GM19438 (cell line): ENCODE measurements at regions not wholly inside any gene's neighbourhood (a gene's known extent, or its start where the extent isn't known, plus 50 kb on each side); places are given as distances from the start of the nearest gene placed in this dataset.
A peak's percentile ranks its signal among the peaks of the same experiment; 100 is the strongest.
"Not testable (repeated sequence)": the region's sequence is repeated elsewhere in the genome, so short reads cannot be mapped to it uniquely, and the experiment has no call there.

Experiments
- ATAC-seq: cut with Tn5 transposase; IDR thresholded peaks from one replicate; pipeline ENCODE4 v1.9.1; 2021; ENCODE audit warnings: low read depth; ENCODE audit not compliant: unreplicated experiment

DNA sequence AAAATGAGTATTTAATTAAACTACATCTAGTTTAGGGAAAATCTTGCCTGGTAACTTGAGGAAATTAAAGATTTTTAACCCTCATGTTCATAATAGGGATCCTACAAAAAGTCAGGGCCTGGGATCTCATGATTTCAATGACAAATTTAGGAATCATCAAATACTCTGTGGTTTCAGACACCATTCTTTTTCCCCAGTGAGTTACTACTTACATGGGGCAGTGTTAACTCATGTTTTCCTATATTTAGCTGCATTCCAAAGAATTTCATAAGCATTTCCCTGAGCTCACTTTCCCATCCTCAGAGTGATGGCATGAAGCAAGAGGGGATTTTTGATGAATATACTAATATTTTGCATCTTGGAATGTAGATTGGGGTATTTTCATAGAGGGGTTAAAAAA is 321.7 kb downstream of the CENPW start:
- no peak for ATAC-seq

GRCh38 chr6:126662966-126663365 is 323.1 kb downstream of the CENPW start:
- ATAC-seq, result no peak

DNA sequence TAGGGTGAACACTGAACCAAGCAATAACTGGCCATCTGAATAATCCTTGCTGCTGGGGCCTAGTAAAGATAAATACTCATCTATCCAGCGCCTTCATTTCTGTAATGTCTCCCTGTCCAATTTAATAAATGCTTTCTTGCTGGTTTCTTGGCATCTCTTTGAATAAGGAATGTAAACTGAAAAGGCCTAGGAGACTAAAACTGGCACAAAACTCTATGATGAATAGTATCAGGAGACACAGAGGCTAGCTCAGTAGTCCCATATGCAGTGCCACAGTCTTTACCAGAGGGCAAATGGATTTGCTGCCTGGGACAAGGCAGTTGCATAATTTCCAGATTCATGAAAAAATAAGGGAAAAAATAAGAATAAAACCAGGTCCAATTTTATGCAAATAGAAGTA is 324.4 kb downstream of the CENPW start:
- no peak for ATAC-seq

DNA sequence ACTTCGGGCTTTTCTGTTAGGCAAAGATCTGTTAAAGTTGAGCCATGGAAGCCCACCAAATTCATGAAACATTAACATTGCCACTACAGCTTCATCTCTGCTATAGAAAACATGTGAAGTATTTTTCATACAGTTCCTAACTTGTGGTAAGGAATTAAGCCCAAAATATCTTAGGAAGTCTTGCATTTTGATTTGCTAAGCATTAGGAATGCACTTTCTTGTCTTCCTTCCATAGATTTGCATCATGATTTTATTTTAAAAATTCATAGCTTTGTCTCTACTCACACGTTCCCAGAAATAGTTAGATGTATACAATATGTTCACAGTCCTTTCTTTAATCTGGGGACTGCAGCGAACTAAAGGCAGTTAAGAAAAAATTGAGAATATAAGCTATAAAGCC is 325.6 kb downstream of the CENPW start:
- ATAC-seq, result no peak

DNA sequence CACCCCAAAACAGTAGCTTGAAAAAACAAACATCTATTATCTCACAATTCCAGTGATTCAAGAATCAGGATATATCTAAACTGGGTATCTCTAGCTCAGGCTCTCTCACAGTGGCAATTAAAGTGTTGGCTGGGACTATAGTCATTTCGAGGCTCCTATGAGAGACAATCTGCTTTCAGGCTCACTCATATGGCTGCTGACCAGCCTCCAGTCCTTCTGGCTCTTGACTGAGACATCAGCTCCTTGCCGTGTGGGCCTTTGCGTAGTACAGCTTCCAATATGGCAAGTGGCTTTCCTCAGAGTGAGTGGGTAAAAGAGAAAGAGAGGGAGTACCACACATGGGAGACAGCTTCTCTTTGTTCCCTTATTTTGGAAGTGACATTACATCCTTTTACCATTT is 327.2 kb downstream of the CENPW start:
- no peak for ATAC-seq

GRCh38 chr6:126667728-126668127 is 327.8 kb downstream of the CENPW start:
- no peak for ATAC-seq

DNA sequence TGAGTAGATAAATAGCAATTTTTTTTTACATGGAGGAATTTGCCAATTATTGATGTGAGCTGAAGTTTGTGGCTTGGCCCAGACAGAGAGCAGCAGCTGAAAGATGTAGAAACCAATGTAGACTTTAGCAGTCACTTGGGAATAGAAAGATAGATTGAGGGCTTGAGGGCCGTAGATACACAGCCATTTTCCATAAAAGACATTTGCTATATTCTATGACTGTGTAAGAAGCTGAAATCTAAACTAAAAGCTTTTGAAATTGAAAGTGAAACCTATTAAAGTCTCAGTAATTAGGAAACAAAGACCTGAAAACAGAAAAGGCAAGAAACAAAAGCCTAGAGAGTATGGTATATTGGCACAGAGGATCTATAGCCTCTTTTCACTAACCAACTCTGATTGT is 332.7 kb downstream of the CENPW start:
- ATAC-seq, result no peak

DNA sequence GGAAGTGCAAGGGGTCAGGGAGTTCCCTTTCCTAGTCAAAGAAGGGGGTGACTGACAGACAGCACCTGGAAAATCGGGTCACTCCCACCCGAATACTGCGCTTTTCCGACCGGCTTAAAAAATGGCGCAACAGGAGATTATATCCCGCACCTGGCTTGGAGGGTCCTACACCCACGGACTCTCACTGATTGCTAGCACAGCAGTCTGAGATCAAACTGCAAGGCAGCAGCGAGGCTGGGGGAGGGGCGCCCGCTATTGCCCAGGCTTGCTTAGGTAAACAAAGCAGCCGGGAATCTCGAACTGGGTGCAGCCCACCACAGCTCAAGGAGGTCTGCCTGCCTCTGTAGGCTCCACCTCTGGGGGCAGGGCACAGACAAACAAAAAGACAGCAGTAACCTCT is 333.8 kb downstream of the CENPW start:
- not testable (repeated sequence) for ATAC-seq

- no peak for ATAC-seq
Observed at GRCh38 chr6:126682440-126682839, 342.5 kb downstream of the CENPW start.

DNA sequence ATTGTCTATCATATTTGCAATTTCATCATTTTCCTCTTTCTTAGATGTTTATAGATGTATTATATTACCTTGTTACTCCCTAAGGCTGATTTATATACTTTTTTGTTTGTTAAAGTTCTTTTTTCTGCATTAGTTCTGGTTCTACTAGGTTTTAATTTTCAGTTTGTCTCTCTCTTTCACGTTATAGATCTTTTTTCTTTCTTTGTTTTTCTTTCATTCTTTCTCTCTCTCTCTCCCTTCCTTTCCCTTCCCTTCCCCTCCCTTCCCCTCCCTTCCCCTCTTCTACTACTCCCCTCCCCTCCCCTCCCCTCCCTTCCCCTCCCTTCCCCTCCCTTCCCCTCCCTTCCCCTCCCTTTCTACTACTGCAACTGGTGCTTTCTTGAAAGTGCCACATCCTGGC is 345.3 kb downstream of the CENPW start:
- no peak for ATAC-seq

GRCh38 chr6:126696921-126697693 is 357.2 kb downstream of the CENPW start:
- no peak for ATAC-seq

- no peak for ATAC-seq
Observed at GRCh38 chr6:126698732-126699240, 358.9 kb downstream of the CENPW start.

DNA sequence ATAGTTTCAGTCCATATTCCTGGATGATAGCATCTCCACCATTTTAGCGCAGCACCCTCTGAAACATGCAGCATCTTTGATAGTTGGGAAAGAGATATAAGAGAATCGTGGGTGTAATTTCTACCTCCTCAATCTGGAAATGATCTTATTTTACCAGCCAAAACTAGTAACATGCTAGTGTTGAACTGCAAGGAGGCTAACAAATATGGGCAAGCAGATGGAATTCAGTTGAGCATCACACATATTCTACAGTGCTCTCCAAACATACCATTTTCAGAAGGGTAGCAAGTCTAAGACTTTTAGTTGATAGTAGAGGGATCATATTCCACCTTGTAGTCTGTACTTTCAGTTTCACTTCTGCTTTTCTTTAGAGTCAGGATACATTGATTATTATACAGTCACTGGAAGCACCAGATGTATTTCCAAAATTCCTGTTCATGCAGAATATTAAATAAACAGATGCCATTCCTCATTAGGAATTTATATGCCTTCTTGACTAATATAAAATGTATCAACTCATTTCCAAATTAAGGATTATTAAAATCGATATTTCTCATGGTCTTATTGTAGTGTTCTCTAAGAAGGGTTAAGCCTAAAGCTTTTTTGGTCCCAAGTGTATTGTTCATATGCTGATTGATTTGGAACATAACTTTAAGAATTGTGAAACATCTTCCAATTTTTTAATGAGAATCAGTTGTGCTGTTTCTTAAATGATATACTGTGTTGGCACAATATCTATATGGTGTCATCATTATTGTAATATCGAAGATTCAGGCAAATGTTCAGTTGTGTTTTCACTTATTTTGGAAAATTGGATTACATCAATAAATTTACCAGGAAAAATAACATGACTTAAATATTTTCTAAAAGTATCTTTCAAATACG is 362.0 kb downstream of the CENPW start:
- ATAC-seq, result no peak

- no peak for ATAC-seq
Observed at GRCh38 chr6:126716032-126716431, 376.1 kb downstream of the CENPW start.

- ATAC-seq, result no peak
Observed at GRCh38 chr6:126716826-126717509, 377.1 kb downstream of the CENPW start.

DNA sequence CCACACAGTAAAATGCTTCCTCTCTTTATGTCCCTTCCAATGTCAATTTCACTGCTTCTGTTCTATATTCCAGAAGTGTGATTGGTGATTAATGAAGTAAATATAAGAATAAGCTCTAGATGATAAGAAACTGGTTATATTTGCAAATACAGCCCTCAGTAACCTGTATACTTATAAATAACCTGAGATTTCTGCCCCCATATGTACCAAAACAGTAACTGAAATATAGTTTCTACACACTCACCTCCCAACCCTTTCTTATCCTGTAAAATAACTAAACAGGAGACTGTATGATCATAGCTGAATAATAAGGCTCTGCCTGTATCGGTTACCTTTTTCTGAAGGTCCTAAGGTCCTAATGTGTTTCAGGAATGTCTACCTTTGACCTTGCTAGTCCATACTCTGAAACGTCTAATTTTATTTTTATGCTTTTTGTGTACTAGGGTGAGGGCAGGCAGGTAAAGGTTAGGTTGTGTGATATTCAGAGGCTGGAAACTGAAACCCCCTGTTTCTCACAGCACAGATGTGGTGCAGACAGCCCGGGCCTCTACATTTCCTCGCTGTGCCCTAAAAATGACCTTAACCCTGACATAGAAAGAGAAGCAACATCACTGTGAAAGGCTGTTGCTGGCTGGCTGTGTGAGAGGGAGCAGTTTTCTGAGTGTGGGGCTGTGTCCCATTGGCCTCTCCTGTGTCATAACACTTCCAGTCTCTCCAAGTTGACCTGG is 378.8 kb downstream of the CENPW start:
- ATAC-seq, result peak; percentile 76

DNA sequence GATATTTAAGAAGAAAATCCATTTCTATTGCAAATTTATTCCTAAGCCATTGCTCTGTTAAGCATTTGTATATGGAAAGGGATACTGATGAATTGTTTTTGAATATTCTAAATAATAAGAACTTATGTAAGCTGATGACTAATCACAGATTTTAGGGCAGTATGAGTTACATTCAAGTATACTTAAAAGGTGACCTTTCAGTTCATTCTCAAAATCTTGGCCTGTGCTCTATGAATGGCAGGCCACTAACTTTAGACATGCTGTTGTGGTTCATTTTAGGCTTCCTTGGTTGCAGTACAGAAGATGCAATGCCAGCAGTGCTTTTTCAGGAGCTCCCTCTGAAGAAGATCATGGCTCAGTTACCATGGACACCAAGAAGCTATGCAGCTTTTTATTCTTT is 380.4 kb downstream of the CENPW start:
- no peak for ATAC-seq

DNA sequence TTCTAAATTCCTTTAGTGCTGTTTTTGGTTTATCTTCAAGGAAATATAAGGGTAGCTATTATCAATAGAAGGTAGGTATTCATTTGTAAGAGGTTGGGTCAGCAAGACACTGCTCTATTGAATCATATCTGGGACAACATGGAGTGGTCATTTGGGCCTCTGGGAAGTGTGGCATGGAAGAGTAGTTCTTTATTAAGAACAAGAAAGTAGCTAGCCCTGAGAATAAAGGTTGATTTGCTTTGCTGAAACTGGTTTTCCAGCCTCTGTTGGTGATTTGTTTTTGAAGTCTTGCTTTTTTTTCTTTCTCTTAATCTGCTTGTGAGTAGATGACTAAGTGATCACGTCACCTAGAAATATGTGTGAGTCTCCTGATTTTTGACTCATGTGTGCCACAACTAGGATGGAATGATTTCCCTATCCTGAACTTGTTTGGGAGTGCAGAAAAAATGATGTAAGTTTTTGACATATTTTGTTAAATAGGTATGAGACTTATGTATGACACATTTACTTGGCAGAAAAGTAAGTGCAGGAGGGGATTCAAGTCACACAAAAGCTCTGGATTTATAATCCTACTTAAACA is 381.8 kb downstream of the CENPW start:
- ATAC-seq, result no peak

GRCh38 chr6:126722411-126722810 is 382.5 kb downstream of the CENPW start:
- no peak for ATAC-seq

DNA sequence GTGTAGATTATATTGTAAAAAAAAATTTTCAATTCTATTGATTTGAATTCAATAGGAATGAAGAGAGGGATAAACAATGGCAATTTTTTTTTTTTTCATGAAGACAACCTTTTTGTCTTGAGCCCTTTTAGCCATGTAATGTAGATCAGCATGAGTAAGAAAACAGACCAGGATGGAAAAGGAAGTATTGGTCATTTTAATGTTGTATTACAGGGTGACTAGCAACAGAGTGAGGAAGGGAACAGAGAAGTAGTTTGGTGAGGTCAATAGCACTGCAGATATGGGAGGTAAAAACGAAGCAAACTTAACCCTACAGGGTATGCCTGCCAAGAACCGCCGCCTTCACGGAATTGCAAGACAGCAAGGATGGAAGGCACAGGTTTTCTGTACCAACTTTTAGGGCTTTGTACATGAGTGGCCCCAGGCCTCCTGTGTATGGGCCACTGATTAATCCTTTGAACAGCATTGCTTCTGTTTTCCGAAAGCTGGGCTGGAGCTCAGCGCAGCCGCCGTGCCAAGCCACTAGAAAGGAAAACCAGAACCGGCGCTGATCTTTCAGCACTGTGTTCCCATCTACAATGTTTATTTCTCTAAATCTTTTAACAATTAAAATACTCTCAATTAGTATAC is 383.7 kb downstream of the CENPW start:
- no peak for ATAC-seq
